ENCODE measurements at regions not wholly inside any gene's neighbourhood (a gene's known extent, or its start where the extent isn't known, plus 50 kb on each side); places are given as distances from the start of the nearest gene placed in this dataset.

DNA sequence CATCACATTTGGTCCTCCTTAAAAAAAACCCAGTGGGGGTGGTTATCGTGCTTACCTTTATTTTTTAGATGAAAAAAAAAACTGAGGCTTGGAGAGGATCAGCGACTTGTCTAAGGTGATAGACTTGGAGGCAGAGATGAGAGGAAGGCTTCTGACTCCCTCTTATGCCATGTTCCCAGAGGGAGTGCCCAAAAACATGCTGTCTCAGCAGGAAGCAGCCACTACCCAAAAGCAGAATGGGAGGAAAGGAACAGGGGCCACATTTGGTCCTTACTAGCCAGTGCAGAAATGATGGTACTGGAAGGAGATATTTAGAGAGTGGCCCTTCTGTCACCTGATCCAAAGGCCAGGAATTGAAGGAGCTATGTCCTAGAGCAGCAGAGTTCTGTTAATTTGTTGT, 118.4 kb downstream of the B3GNT2 start:
- no peaks in the 10 kb centered on the region for H3K9me3 ChIP-seq (ENCODE audit: low read depth, low read length)
- no peak overlapping the region for H2AFZ ChIP-seq (ENCODE audit: low read length)
- H3K27me3 ChIP-seq (ENCODE audit: insufficient read depth, low read length) = no peaks in the 10 kb centered on the region
- no peak overlapping the region for H3K4me2 ChIP-seq (ENCODE audit: insufficient read depth, low read length)
- H3K4me3 ChIP-seq (ENCODE audit: insufficient read depth, low read length) = no peak overlapping the region
- H3K36me3 ChIP-seq (ENCODE audit: insufficient read depth, low read length) = no peaks in the 10 kb centered on the region
- no peaks in the 10 kb centered on the region for H3K4me1 ChIP-seq (ENCODE audit: insufficient read depth, low read length)
- no peaks in the 10 kb centered on the region for H4K20me1 ChIP-seq (ENCODE audit: insufficient read depth, low read length)
- TF ChIP-seq, protein P1, sequence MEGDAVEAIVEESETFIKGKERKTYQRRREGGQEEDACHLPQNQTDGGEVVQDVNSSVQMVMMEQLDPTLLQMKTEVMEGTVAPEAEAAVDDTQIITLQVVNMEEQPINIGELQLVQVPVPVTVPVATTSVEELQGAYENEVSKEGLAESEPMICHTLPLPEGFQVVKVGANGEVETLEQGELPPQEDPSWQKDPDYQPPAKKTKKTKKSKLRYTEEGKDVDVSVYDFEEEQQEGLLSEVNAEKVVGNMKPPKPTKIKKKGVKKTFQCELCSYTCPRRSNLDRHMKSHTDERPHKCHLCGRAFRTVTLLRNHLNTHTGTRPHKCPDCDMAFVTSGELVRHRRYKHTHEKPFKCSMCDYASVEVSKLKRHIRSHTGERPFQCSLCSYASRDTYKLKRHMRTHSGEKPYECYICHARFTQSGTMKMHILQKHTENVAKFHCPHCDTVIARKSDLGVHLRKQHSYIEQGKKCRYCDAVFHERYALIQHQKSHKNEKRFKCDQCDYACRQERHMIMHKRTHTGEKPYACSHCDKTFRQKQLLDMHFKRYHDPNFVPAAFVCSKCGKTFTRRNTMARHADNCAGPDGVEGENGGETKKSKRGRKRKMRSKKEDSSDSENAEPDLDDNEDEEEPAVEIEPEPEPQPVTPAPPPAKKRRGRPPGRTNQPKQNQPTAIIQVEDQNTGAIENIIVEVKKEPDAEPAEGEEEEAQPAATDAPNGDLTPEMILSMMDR (IDR thresholded peaks at IDR 0.05; ENCODE audit: extremely low read depth, low read depth, low read length) = no peak
- DNase-seq (ENCODE audit: insufficient read length, low spot score, missing footprints) = no peak
- no peak overlapping the region for H3K27ac ChIP-seq (ENCODE audit: low read depth, low read length)
- H3K79me2 ChIP-seq (ENCODE audit: insufficient read depth, low read length) = no peaks in the 10 kb centered on the region

DNA sequence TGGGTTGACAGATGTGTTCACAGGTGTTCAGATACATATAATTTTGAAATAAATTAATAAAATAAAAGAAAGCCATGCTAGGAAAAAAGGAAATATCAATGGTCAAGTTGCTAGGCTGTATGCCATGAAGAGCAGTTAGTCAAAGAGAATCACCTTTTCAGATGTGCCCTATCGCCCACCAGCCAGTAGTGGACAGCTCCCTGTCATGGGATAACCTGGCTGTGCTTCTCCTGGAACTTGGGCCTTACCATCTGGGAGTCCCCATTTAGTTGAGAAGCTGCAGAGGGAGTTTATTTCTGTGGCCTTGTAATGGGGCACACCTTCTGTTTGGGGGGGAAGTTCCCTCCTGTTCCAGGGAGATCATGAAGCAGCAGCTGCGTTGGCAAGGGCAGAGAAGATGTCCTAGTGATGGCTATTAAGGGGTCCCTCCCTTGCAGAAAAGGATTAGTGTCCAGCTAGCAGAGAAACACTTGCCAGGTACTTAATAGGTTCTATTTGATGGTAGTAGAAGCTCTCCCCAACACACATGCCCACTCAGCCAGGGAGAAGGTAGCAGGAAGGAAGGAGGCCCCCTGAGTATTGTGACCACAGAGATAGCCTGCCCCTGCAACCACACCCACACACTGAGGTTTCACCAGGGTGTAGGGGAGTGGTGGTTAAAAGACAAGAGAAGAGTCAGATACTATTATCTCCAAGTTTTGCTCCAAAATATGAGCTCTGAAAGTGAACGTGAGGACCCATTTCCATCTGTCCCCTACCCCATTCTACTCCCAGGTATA, 117.7 kb downstream of the B3GNT2 start:
- Histone ChIP-seq H3K79me2 (ENCODE audit: insufficient read depth, low read length) (no peaks in the 10 kb centered on the region), H3K4me3 (ENCODE audit: insufficient read depth, low read length) (no peak overlapping the region), H3K36me3 (ENCODE audit: insufficient read depth, low read length) (no peaks in the 10 kb centered on the region), H2AFZ (ENCODE audit: low read length) (no peak overlapping the region), H3K27me3 (ENCODE audit: insufficient read depth, low read length) (no peaks in the 10 kb centered on the region), H3K27ac (ENCODE audit: low read depth, low read length) (no peak overlapping the region), H3K9me3 (ENCODE audit: low read depth, low read length) (no peaks in the 10 kb centered on the region), H3K4me1 (ENCODE audit: insufficient read depth, low read length) (no peaks in the 10 kb centered on the region), H4K20me1 (ENCODE audit: insufficient read depth, low read length) (no peaks in the 10 kb centered on the region), H3K4me2 (ENCODE audit: insufficient read depth, low read length) (no peak overlapping the region)
- no peak for DNase-seq (ENCODE audit: insufficient read length, low spot score, missing footprints)
- TF ChIP-seq, protein P1 (IDR thresholded peaks at IDR 0.05; ENCODE audit: extremely low read depth, low read depth, low read length) = no peak

DNA sequence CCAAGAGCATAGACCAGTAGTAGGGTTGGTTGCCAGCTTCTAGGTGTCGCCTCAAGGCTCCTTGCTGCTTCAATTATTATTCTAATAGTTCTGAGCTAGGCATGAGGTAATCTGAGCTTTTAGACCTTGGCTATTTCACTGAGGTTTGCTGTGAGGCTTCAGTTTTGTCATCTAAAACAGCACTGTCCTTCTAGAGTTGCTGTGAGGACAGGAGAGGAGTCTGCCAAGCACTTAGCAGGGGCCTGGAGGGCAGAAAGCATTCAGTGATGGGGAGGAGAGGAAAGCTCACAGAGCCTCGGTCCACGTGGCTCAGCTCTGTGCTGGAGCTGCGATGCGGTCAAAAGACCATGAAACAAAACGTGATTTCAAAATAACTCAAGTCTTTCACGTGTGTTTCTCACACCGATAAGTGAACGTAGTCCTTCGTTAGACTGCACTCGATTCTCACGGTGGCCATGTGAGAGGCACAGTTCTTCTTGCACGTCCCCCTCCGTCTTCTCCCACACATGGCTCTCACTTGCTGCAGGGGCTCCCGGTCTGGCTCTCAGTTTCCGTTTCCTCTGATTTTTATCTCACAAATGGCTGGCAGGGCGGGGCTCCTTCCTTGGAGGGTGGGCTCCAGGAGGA, 113.7 kb downstream of the B3GNT2 start:
- peak overlapping the region; percentile 5 for H3K4me2 ChIP-seq (ENCODE audit: insufficient read depth, low read length)
- DNase-seq (ENCODE audit: insufficient read length, low spot score, missing footprints) = no peak

DNA sequence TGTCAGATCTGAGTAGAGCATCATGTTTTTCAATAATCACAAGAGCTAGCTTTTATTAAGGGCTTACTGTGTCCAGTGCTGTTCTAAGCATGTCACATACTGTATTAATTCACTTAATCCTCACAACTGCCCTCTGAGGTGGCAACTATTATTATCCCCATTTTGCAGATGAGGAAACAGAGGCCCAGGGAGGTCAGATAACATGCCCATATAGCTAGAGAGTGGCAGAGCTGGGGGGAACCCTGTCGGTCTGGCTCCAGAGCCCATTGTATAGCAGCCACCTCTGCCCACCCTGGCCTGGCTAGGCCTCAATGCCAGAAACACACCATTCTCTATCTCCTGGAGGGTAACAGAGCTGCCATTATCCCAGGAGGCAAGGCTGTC, 113.2 kb downstream of the B3GNT2 start:
- no peaks in the 10 kb centered on the region for H3K36me3 ChIP-seq (ENCODE audit: insufficient read depth, low read length)
- no peak overlapping the region for H3K4me3 ChIP-seq (ENCODE audit: insufficient read depth, low read length)
- no peaks in the 10 kb centered on the region for H3K4me1 ChIP-seq (ENCODE audit: insufficient read depth, low read length)
- no peaks in the 10 kb centered on the region for H3K9me3 ChIP-seq (ENCODE audit: low read depth, low read length)
- no peak for DNase-seq (ENCODE audit: insufficient read length, low spot score, missing footprints)
- H3K27ac ChIP-seq (ENCODE audit: low read depth, low read length) = no peak overlapping the region
- no peaks in the 10 kb centered on the region for H3K79me2 ChIP-seq (ENCODE audit: insufficient read depth, low read length)
- no peaks in the 10 kb centered on the region for H4K20me1 ChIP-seq (ENCODE audit: insufficient read depth, low read length)
- TF ChIP-seq, protein P1 (IDR thresholded peaks at IDR 0.05; ENCODE audit: extremely low read depth, low read depth, low read length) = no peak
- H3K4me2 ChIP-seq (ENCODE audit: insufficient read depth, low read length) = no peak overlapping the region
- H2AFZ ChIP-seq (ENCODE audit: low read length) = peak overlapping the region; percentile 64
- no peaks in the 10 kb centered on the region for H3K27me3 ChIP-seq (ENCODE audit: insufficient read depth, low read length)

More for the DNA sequence above, 113.7 kb downstream of the B3GNT2 start:
- Histone ChIP-seq H3K4me3 (ENCODE audit: insufficient read depth, low read length) (peak overlapping the region; percentile 5), H3K36me3 (ENCODE audit: insufficient read depth, low read length) (no peaks in the 10 kb centered on the region), H2AFZ (ENCODE audit: low read length) (peak overlapping the region; percentile 64), H3K27ac (ENCODE audit: low read depth, low read length) (no peak overlapping the region), H3K27me3 (ENCODE audit: insufficient read depth, low read length) (no peaks in the 10 kb centered on the region), H3K9me3 (ENCODE audit: low read depth, low read length) (no peaks in the 10 kb centered on the region), H4K20me1 (ENCODE audit: insufficient read depth, low read length) (no peaks in the 10 kb centered on the region), H3K79me2 (ENCODE audit: insufficient read depth, low read length) (no peaks in the 10 kb centered on the region), H3K4me1 (ENCODE audit: insufficient read depth, low read length) (no peaks in the 10 kb centered on the region)
- TF ChIP-seq, protein P1 (IDR thresholded peaks at IDR 0.05; ENCODE audit: extremely low read depth, low read depth, low read length) = no peak

Data from osteoblast (primary cell).